ENCODE measurements at regions not wholly inside any gene's neighbourhood (a gene's known extent, or its start where the extent isn't known, plus 50 kb on each side); places are given as distances from the start of the nearest gene placed in this dataset.
"Not testable (repeated sequence)": the region's sequence is repeated elsewhere in the genome, so short reads cannot be mapped to it uniquely, and the experiment has no call there.

- no peak for DNase-seq (ENCODE audit: low read depth)
Observed at GRCh38 chr6:67766057-67766456, 869.0 kb upstream of the ADGRB3 start.

GRCh38 chr6:67759001-67759400, 876.1 kb upstream of the ADGRB3 start:
- DNase-seq (ENCODE audit: low read depth), result no peak

DNA sequence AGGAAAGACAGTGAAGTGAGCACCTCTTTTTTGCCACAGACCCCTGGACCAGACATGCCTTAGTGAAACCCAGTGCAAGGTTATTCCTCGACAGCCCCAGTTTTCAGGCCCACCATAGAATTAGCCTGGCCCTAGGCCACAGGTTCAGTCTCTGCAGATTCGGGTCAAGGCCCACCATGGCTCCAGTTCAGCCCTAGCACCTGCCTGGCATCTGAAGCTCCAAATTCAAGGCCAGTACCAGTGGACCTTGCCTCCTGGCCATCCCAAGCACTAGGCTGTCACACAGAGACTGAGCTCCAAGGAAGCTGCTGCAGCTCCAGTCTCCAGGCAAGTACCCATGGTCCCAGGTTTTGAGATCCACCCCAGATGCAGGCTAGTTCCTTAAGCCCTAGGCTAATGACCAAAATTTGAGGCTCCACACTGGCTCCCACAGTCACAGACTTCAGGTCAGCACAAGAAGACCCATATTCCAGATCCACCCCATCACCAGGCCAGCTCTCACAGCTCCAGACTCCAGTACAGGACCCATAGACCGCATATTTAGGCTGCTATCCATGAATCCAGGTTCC, 877.5 kb upstream of the ADGRB3 start:
- no peak for DNase-seq (ENCODE audit: low read depth)

- DNase-seq (ENCODE audit: low read depth), result no peak
Observed at GRCh38 chr6:67748521-67748920, 886.6 kb upstream of the ADGRB3 start.

- DNase-seq (ENCODE audit: low read depth), result no peak
Observed at GRCh38 chr6:67736816-67737215, 898.3 kb upstream of the ADGRB3 start.

DNA sequence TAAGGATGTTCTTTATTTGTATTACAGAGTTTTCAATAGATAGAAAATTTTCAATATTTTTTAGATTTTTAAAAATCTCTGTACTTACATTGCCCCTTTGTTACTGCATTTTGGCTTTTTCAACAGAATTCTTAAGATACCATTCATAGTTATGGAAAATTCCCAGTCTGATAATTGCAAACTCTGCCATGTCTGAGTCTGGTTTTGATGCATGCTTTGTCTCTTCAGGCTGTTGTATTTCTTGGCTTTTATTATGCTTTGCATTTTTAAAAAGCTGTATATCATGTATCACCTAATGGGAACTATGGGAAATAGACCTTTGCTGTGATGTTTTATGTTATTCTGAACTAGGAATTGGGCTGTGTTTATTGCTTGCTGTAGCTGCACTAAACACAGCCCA, 898.9 kb upstream of the ADGRB3 start:
- DNase-seq (ENCODE audit: low read depth), result no peak

DNA sequence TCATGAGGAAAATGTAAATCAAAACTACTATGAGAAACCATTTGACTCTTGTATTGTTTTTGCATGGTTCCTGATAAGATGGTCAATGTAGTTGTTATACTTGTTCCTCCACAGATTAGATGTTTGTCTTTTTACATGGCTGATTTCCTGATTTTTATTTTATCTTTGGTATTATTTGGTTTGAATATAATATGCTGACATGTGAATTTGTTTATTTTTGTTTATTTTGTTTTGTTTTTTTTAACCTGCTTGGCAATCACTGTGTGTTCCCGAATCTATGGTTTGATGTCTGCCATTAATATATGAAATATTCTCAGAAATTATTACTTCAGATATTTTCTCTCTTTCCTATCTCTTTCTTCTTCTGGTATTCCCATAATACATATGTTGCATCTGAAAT, 899.5 kb upstream of the ADGRB3 start:
- no peak for DNase-seq (ENCODE audit: low read depth)

DNA sequence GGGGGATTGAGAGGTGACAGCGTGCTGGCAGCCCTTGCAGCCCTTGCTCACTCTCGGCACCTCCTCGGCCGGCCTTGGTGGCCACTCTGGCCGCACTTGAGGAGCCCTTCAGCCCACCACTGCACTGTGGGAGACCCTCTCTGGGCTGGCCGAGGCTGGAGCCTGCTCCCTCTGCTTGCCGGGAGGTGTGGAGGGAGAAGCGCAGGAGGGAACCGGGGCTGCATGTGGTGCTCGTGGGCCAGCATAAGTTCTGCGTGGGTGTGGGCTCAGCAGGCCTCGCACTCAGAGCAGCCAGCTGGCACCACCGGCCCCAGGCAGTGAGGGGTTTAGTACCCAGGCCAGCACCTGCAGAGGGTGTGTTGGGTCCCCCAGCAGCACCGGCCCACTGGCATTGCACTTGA, 912.2 kb upstream of the ADGRB3 start:
- no peak for DNase-seq (ENCODE audit: low read depth)

DNA sequence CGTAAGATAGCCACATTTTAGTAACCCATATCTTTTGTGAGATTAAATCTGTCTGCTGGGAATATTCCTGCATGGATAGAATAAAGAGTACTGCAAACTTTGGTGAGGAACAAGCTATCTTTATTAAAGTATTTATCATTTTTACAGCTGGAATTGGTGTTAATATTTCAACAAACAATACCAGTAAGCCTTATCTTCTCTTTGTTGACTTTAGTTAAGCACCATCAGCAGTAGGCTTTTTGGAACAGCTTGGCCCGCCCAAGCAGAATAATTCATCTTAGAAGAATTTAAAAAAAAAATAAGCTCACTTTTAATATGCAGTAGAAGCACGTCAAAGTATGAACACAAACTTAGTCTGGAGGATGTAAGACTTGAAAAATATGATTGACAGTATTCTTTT, 917.8 kb upstream of the ADGRB3 start:
- no peak for DNase-seq (ENCODE audit: low read depth)

DNA sequence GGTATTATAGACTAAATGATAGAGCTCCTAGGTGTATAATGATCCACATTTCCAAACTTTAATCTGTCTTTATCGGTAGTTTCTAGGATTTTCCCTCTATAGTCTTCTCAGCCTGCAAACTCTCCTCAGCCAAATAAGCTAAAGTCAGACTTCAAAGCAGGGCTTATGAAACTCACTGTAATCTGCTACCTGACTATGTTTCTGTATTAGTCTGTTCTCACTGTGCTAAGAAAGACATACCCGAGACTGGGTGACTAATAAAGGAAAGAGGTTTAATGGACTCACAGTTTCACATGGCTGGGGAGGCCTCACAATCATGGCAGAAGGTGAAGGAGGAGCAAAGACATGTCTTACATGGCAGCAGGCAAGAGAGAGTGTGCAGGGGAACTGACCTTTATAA, 928.7 kb upstream of the ADGRB3 start:
- DNase-seq (ENCODE audit: low read depth), result no peak

- DNase-seq (ENCODE audit: low read depth), result no peak
Observed at GRCh38 chr6:67698534-67698933, 936.5 kb upstream of the ADGRB3 start.

- no peak for DNase-seq (ENCODE audit: low read depth)
Observed at GRCh38 chr6:67694127-67694526, 941.0 kb upstream of the ADGRB3 start.

DNA sequence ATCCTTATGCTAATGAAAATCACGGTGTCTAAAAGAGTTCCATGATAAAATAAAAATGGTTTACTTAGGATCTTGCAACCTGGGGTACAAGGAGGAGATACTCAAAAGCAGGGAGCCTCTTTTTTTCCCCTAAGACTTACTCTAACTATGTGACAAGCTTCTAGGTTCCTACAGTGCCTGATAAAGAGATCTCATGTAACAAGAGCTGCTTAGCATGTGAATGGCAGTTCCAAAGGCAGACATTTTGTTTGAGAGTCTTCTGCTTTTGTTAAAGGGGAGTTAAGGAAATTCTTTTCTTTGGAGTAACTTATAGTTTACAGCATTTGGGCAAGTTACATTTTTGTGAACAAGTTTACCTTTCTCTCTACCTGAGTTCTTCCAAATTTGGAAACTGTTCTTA, 945.8 kb upstream of the ADGRB3 start:
- DNase-seq (ENCODE audit: low read depth), result no peak

GRCh38 chr6:67687396-67687795, 947.7 kb upstream of the ADGRB3 start:
- DNase-seq (ENCODE audit: low read depth), result no peak

DNA sequence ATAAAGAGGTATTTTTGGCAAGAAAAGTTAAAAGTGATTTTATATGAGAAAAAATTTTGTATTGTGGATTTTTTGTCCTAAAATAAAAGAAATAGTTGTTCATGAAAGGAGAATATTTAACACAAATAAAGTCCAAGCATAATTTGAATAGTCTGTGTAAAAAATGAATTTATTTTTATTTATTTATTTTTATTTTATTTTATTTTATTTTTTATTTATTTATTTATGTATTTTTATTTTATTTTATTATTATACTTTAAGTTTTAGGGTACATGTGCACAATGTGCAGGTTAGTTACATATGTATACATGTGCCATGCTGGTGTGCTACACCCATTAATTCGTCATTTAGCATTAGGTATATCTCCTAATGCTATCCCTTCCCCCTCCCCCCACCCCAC, 948.9 kb upstream of the ADGRB3 start:
- not testable (repeated sequence) for DNase-seq (ENCODE audit: low read depth)

- DNase-seq (ENCODE audit: low read depth), result no peak
Observed at GRCh38 chr6:67683960-67684359, 951.1 kb upstream of the ADGRB3 start.

- DNase-seq (ENCODE audit: low read depth), result no peak
Observed at GRCh38 chr6:67680297-67680932, 954.7 kb upstream of the ADGRB3 start.

DNA sequence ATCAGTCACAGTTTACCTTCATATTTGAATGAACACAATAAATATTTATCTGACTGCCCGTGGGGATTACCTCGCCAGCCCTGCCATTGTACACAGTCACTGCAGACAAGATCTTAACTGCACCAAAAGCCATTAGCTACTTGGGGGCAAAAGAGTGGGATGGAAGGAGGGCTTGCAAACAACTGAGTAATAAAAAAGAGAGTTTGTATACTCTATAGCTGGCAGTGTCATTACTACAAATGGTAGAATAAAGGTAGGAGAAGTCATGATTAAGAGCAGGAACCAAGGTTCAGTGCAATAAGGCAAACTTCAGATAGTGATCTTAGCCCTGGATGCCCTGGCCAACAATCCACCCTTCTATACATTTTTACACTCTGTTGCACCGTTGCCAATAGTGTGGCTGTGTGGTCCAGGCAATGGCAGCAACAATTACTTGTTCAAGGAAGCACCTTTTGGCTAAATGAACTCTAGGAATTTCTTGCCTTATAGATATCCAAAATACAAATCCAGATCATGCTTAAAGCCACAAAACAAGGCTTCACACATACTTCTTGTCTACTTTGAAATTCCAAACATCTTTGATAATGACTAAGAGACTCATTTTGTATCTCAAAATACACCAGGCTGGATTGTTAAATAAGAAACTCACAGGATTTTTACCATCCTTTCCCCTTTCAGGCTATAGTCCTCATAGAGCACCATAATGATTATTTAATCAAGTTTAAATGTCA, 955.4 kb upstream of the ADGRB3 start:
- DNase-seq (ENCODE audit: low read depth), result no peak

DNA sequence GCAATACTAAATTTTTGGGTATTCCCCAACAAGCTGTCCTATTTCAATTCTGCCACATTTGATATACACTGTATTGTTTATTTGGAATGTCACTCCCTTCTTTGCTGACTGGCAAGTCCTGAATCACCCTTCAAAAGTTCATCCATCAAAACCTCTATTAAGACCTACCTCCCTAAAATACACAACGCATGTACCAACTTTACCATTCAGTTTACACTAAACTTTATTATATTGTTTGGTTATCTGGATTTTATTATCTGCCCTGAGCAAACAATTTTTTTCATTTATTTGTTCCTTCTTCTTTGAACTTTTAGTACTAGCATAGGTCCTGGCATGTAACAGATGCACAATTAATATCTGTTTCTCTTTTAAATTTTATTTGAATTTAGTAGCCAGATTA, 958.2 kb upstream of the ADGRB3 start:
- DNase-seq (ENCODE audit: low read depth), result no peak

- no peak for DNase-seq (ENCODE audit: low read depth)
Observed at GRCh38 chr6:67667637-67668422, 967.3 kb upstream of the ADGRB3 start.

DNA sequence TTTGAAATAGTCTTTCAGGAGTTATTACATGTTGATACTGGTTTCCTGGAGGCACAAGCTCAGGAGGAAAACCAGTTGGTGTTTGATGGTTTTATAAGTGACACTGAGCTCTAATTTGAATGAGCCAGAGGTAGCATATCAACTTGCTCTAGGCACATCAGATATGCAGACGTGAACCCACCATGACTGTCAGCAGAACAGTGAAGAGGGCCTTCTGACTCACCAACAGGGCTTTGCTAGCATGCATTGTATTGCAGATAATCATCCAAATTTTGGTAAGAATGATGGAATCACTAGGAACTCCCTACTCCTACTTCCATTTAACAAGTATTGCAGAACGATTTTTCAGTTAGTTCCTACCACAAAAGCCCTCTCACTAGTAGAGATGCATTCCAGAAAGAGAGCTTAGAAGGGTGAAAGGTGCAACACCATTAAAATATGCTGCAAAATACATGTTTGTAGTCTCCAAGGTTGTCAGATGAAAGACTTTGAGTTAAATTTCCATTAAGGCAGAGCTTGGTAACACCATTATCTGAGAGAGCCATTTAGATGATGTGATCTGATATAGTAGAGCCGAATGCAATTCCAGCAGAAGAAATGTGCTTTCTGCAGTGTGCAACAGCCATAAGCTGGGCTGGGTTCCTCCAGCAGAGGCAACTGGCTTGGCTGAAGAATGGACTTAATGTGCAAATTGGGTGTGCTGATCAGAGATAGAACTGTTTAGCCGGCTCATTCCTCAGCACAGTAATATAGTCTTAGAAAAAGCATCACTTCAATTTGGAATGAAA, 968.7 kb upstream of the ADGRB3 start:
- DNase-seq (ENCODE audit: low read depth), result no peak

DNA sequence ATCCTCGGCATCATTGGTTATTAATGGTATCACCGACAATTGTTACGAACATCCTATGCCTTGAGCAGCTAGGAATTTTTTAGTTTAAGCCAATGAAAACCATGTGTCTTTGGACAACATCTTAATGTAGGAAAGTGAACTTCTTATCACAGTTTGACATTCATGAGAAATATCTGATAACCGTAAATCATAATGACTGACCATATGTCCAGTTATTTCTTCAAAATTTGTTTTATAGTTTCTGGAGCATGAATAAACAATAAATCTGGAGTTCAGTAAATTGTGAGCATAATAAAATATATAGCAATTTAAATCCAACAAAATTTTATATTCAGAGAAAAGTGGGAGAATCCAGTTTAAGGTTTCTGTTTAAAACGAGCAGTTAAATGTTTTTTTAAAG, 970.1 kb upstream of the ADGRB3 start:
- no peak for DNase-seq (ENCODE audit: low read depth)
